ENCODE measurements at regions not wholly inside any gene's neighbourhood (a gene's known extent, or its start where the extent isn't known, plus 50 kb on each side); places are given as distances from the start of the nearest gene placed in this dataset.

- Histone ChIP-seq H3K4me1 (ENCODE audit: control insufficient read depth, insufficient read depth, low read length) (no peaks in the 10 kb centered on the region), H3K36me3 (ENCODE audit: control insufficient read depth in 2 of 2, insufficient read depth in 2 of 2, low read length in 1 of 2) (no peaks in the 10 kb centered on the region), H3K27me3 (replicated peaks in 1 of 2; ENCODE audit: control insufficient read depth in 2 of 2, insufficient read depth in 2 of 2, low read length in 1 of 2) (no peaks in the 10 kb centered on the region), H3K79me2 (ENCODE audit: control insufficient read depth, insufficient read depth, low read length) (no peaks in the 10 kb centered on the region), H3K27ac (ENCODE audit: control insufficient read depth, insufficient read depth) (no peak overlapping the region), H4K20me1 (ENCODE audit: control insufficient read depth, insufficient read depth) (no peaks in the 10 kb centered on the region), H3K4me2 (ENCODE audit: control insufficient read depth, insufficient read depth) (no peak overlapping the region), H2AFZ (ENCODE audit: control insufficient read depth, low read depth, low read length) (no peak overlapping the region), H3K9ac (ENCODE audit: control insufficient read depth, insufficient read depth, low read length) (no peak overlapping the region), H3K9me3 (replicated peaks; ENCODE audit: control insufficient read depth, insufficient read depth, low read length) (peaks cover 2% of the 10 kb centered on the region; the same call in 1 of the 3 replicates), H3K4me3 (no peak overlapping the region)
- ChIA-PET CTCF (no interaction called here), POLR2A (no interaction called here), SMC1A (ENCODE audit: uncharacterized antibody, unreplicated experiment) (no interaction called here), RAD21 (ENCODE audit: unreplicated experiment) (no interaction called here)
- no peak for FAIRE-seq
- intact Hi-C loops (cut with micrococcal nuclease; ENCODE audit: unreplicated experiment) (no loop called here), in situ Hi-C loops (cut with MboI) (no loop called here)
- DNase-seq (ENCODE audit: low read depth, low spot score): no peak
- 3% methylated on average over 2 of the region's 2 CpGs for WGBS (ENCODE audit: insufficient coverage, insufficient replicate concordance, low lambda C conversion rate, missing lambda C conversion rate)
- no TSS peak for BruUV-seq (replicated peaks)
- ATAC-seq: no peak
- TF ChIP-seq POLR2AphosphoS5 (IDR thresholded peaks at IDR 0.05; ENCODE audit: low read length): no peak
- TF ChIP-seq, protein P1, sequence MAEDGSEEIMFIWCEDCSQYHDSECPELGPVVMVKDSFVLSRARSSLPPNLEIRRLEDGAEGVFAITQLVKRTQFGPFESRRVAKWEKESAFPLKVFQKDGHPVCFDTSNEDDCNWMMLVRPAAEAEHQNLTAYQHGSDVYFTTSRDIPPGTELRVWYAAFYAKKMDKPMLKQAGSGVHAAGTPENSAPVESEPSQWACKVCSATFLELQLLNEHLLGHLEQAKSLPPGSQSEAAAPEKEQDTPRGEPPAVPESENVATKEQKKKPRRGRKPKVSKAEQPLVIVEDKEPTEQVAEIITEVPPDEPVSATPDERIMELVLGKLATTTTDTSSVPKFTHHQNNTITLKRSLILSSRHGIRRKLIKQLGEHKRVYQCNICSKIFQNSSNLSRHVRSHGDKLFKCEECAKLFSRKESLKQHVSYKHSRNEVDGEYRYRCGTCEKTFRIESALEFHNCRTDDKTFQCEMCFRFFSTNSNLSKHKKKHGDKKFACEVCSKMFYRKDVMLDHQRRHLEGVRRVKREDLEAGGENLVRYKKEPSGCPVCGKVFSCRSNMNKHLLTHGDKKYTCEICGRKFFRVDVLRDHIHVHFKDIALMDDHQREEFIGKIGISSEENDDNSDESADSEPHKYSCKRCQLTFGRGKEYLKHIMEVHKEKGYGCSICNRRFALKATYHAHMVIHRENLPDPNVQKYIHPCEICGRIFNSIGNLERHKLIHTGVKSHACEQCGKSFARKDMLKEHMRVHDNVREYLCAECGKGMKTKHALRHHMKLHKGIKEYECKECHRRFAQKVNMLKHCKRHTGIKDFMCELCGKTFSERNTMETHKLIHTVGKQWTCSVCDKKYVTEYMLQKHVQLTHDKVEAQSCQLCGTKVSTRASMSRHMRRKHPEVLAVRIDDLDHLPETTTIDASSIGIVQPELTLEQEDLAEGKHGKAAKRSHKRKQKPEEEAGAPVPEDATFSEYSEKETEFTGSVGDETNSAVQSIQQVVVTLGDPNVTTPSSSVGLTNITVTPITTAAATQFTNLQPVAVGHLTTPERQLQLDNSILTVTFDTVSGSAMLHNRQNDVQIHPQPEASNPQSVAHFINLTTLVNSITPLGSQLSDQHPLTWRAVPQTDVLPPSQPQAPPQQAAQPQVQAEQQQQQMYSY (CRISPR knock-in tag; IDR thresholded peaks at IDR 0.05): no peak
- no peak for TF ChIP-seq NR2C2 (IDR thresholded peaks at IDR 0.05; ENCODE audit: borderline replicate concordance, control insufficient read depth, insufficient read length, low read depth)
- TF ChIP-seq, protein P2, sequence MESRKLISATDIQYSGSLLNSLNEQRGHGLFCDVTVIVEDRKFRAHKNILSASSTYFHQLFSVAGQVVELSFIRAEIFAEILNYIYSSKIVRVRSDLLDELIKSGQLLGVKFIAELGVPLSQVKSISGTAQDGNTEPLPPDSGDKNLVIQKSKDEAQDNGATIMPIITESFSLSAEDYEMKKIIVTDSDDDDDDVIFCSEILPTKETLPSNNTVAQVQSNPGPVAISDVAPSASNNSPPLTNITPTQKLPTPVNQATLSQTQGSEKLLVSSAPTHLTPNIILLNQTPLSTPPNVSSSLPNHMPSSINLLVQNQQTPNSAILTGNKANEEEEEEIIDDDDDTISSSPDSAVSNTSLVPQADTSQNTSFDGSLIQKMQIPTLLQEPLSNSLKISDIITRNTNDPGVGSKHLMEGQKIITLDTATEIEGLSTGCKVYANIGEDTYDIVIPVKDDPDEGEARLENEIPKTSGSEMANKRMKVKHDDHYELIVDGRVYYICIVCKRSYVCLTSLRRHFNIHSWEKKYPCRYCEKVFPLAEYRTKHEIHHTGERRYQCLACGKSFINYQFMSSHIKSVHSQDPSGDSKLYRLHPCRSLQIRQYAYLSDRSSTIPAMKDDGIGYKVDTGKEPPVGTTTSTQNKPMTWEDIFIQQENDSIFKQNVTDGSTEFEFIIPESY (IDR thresholded peaks at IDR 0.05): no peak
- no peak for TF ChIP-seq DPF2 (IDR thresholded peaks at IDR 0.05)
- TF ChIP-seq HDAC6 (IDR thresholded peaks at IDR 0.05; ENCODE audit: unreplicated experiment): no peak
- TF ChIP-seq CHD1 (IDR thresholded peaks at IDR 0.05; ENCODE audit: low read depth, low read length): no peak
- TF ChIP-seq NR2F1 (conservative IDR thresholded peaks at IDR 0.05): no peak
These were observed 165.6 kb upstream of the NCKAP5 start for GRCh38 chr2:133733901-133734255.

All from GM12878 (cell line).